GM21390 (cell line): ENCODE measurements at regions not wholly inside any gene's neighbourhood (a gene's known extent, or its start where the extent isn't known, plus 50 kb on each side); places are given as distances from the start of the nearest gene placed in this dataset.

ENCODE experiments used
- ATAC-seq: cut with Tn5 transposase; IDR thresholded peaks from one replicate; pipeline ENCODE4 v1.9.1; 2021; ENCODE audit not compliant: unreplicated experiment

GRCh38 chr6:23334360-23334759 lies 765.0 kb downstream of the HDGFL1 start:
- ATAC-seq, result no peak

GRCh38 chr6:23335894-23336293 lies 766.5 kb downstream of the HDGFL1 start:
- no peak for ATAC-seq

DNA sequence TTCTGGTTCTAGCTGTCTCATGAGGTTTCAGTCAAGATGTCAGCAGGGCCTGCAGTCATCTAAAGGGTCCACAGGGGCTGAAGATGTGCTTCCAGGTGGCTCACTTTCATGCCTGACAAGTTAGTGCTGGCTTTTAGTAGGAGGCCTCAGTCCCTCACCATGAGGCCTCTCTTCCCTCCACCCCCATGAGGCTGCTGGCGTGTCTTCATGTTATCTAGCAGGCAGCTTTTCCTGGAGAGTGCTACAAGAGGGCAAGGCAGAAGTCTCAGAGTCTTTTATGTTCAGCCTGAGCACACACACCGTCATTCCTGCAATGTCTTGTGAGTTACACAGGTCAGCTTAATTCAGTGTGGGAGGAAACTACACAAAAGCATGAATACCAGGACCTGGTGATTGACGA lies 769.9 kb downstream of the HDGFL1 start:
- ATAC-seq, result no peak

GRCh38 chr6:23340271-23340670 lies 770.9 kb downstream of the HDGFL1 start:
- no peak for ATAC-seq

GRCh38 chr6:23343610-23344306 lies 774.4 kb downstream of the HDGFL1 start:
- no peak for ATAC-seq

GRCh38 chr6:23348185-23348584 lies 777.8 kb upstream of the NRSN1 start:
- no peak for ATAC-seq

DNA sequence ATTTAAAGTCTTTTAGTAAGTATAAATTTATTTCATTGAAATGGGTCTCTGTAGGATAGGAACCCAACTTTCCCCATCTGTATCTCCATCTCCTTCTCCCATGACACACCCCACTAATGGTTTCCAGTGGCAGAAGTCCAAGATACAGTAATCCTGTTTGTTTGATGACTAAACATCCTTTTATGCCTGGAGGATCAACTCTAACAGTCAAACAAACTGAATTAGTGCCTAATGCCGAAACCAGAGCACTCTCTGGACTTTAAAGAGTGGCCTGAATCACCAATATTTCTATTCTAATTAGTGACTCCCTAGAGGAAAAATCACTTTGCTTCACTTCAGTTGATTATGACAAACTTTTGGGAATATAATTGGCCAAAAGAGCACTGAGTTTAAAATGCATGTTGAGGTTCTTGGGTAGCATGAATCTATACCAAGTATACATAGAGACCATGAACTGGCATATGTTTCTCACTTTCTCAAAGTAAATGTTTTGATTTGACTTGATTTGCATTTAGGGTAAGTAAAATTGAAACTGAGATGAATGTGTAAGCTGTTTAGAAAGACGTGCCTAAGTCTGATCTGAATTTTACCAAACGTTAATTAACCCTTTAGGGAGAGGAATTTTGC lies 776.4 kb upstream of the NRSN1 start:
- ATAC-seq, result no peak

DNA sequence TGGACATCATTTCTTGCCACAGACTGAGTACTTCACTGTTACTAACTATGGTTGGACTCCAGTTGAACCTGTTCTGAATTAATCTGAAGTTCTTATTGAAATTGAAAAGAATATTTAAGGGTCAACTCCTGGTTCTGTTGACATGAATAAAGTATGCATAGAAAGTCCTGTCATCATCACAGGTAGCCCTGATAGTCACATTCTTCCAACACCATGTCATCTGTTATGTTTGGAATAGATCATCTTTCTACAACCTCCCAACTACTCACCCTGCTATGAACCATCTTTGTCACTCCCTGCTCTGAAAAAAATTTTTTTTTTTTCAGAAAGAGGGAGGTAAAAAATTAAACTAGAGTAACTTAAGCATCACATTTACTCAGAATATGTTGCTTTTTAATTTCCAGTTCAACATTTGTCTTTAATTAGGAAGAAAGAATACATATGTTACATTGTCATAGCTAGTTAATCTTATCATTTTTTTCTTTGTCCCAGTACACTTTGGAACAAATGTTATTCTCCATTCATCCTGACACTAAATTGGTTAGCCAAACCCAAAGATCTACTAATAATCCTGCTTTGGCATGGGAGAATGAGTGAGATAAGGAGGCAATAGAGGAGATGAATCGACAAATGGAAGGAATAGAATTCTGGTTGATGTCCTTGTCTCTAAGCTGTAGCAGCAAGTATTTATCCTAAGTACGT lies 775.1 kb upstream of the NRSN1 start:
- ATAC-seq, result no peak

DNA sequence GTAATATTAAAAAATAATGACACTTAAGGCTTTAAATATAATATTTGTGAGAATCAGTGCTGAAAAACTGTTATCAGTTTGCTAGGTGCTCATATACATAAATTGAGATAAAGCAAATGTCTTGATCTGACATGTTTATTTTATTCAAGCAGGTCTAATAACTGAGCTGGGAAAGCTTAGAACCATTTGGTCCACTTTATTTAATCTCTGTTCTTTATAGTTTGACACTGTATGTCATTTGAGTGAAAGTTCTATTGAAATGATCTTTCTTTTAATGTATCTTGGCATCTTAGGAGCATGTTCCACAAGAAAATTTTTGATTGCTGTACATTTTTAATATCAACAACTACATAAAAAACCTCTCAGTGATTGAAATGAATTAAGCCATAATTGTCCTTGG lies 772.0 kb upstream of the NRSN1 start:
- ATAC-seq, result no peak

GRCh38 chr6:23357185-23357766 lies 768.7 kb upstream of the NRSN1 start:
- ATAC-seq, result no peak

DNA sequence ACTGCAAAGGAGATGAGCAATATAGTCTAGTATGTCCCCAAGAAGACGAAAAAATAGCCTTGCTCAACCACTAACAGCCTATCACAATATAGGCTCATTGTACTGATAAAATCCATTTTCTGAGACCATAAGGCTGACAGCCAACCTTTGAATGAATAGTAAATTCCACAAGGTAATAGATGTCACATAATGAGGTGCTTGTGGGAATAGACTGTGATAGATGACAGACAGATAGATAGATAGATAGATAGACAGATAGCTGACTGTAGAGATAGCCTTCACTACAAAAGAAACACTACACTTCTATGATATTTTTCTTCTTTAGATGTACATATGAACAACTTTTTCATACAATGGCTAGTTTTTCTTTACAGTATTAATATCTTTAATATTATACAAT lies 760.3 kb upstream of the NRSN1 start:
- no peak for ATAC-seq

DNA sequence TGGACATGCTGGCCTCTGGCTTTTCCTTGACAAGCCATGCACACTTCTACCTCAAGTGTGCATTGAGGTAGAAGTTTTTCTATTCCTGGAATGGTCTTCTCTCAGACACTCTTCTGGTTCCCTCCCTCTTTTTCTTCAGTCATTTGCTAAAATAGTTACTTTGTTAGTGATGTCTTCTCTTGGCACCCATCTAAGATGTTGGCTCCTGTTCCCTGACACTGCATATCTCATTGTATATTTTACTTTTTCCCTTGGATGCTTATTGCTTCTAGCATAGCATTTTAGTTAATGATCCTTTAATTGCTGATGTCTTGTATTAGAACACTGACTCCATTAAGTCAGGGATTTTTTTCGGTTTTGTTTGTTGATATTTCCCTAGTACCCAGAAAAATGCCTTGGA lies 758.7 kb upstream of the NRSN1 start:
- no peak for ATAC-seq

GRCh38 chr6:23368557-23368956 lies 757.5 kb upstream of the NRSN1 start:
- ATAC-seq, result no peak

DNA sequence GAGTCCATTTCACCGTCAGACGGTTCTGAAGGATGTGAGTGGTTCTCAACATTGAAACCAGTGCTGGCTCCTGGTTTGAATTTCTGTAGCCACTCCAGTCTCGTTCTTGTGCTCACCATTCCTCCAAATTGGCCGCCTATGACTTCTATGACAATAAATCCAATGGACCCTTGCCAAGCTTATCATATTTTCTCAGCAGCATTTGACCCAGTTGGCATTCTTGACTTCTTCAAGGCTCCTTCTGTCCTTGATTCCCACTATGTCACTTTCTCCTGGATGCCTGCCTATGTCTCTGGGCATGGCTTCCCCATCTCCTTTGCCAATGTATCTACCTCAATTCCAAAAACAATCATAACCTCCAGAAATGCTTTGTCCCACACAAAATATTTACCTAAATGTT lies 756.0 kb upstream of the NRSN1 start:
- no peak for ATAC-seq

DNA sequence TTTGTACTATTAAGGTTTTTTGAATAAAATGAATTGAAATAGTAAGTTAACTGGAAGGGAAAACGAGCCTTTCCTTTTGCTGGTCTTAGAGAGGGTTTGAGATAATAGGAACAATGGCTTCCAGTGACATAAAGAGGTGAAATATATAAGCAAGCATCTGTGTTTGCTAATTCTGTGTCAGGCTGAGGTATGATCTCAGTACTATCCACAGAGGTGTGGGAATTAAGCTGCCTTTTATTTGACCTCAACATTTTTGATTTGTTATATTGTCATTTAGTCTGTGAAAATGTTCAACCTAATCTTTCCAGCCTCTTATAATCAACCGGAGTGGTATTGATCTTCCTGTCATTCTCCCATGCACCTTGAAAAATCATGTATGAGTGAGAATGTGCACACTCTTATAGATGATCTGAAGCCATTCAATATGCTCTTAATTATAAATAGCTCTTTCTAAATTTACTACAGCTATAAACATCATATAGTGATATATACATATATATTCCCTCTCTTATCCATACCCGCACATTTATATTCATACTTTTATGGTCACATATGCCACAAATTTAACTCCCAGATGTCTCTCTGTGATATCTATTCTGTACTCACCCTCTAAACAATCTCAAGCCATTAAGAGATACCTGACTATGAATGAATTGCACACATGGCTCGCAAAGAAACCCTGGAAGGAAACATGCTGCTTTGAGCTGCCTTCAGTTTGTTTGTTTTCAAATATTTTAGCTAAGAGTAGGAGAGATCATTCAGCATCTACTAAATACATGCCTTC lies 754.7 kb upstream of the NRSN1 start:
- no peak for ATAC-seq

- ATAC-seq, result no peak
Measured at GRCh38 chr6:23377830-23378229, 748.2 kb upstream of the NRSN1 start.

DNA sequence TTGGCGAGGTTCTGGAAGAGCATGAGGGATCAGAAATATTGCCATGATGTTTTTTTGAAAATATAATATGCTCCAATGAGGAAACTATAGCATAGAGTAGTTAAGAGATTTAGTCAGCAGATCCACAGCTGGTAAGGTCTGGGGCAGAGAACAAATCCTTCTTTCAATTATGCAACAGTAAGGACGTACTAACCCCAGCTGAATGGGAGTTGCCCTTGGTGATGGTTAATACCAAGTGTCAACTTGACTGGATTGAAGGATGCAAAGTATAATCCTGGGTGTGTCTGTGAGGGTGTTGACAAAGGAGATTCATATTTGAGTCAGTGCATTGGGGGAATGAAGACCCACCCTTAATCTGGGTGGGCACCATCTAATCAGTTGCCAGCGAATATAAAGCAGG lies 745.5 kb upstream of the NRSN1 start:
- no peak for ATAC-seq

- no peak for ATAC-seq
Measured at GRCh38 chr6:23388086-23388783, 737.8 kb upstream of the NRSN1 start.

- no peak for ATAC-seq
Measured at GRCh38 chr6:23389386-23389785, 736.6 kb upstream of the NRSN1 start.

DNA sequence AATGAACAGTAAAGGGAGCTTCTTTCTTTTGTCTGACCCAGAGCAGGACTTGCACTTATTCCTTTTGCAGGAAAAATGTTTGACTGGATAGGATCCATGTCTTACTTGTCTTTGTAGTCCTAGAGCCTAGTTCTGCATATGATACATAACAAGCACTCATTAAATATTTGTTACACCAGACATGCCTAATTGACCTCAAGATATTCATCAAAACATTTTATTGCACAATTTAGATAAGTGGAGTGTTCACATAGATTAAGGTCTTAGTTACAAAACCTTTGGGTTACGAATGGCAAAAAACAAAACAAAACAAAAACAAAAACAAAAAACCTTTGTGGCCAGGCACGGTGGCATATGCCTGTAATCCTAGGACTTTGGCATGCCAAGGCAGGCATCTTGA lies 735.8 kb upstream of the NRSN1 start:
- ATAC-seq, result no peak

GRCh38 chr6:23394681-23395080 lies 731.3 kb upstream of the NRSN1 start:
- no peak for ATAC-seq
